HCT116 (cell line): ENCODE measurements at regions not wholly inside any gene's neighbourhood (a gene's known extent, or its start where the extent isn't known, plus 50 kb on each side); places are given as distances from the start of the nearest gene placed in this dataset.

Experiments
- ATAC-seq: fragments of 200-7000 bp; cut with Tn5 transposase; 2 replicates; pipeline ENCODE4 v1.9.1; 2020; ENCODE audit warnings: mild to moderate bottlenecking, moderate library complexity
- BruUV-seq: library from RNA; stranded (reverse); fragments of 400-500 nt; replicated peaks from 2 replicates; lab custom pipeline; 2021; lab: Mats Ljungman, UMichigan
- CTCF ChIA-PET: fragments of 300-600 bp; sonication (Branson Sonifier 250); formaldehyde crosslinking; loops from one replicate; lab custom pipeline; 2021; ENCODE audit warnings: antibody characterized with exemption; lab: Charles Lee
- POLR2A ChIA-PET: fragments of 300-600, 350-600 bp; sonication (Branson Sonifier 250); formaldehyde crosslinking; loops from one replicate; lab custom pipeline; 2021; ENCODE audit warnings: antibody characterized with exemption; lab: Charles Lee
- RAD21 ChIA-PET, 2 experiments: fragments of 300-600 bp; sonication (Branson Sonifier 250); formaldehyde crosslinking; loops; one replicate each; lab custom pipeline; 2023; ENCODE audit warnings: low total read pairs in 2 of 2; ENCODE audit not compliant: uncharacterized antibody in 2 of 2, unreplicated experiment in 2 of 2, low non-redundant PET in 1 of 2; lab: Charles Lee
- DNase-seq: peaks from one replicate; pipeline ENCODE4 v3.0.0-alpha.2; 2010; ENCODE audit warnings: low read depth, low spot score
- H2AFZ ChIP-seq: fragments of 200-600 bp; shearing (Covaris generic), sonication (generic); 2 replicates; pipeline ENCODE4 v1.6.1; 2017; ENCODE audit warnings: low read depth, mixed run types, mixed read lengths, antibody characterized with exemption, low read length; ENCODE audit not compliant: poor library complexity, severe bottlenecking
- H3K27ac ChIP-seq: 2 replicates; pipeline ENCODE4 v1.5.1; 2012; ENCODE audit warnings: low read depth, low read length
- H3K27me3 ChIP-seq: fragments of 200-600 bp; sonication (generic); 2 replicates; pipeline ENCODE4 v1.6.1; 2016; ENCODE audit warnings: mixed run types, low read length, mixed read lengths; ENCODE audit not compliant: insufficient read depth
- H3K36me3 ChIP-seq, 2 experiments: fragments of 200-500 bp in 1 of 2; fragments of 200-600 bp in 1 of 2; sonication (Bioruptor generic) in 1 of 2; sonication (generic) in 1 of 2; 2 replicates each; pipeline versions ENCODE4 v1.5.1 to v1.6.1; 2014 to 2016; ENCODE audit warnings: low read length in 2 of 2, inconsistent platforms in 1 of 2, mixed read lengths in 1 of 2, mixed run types in 1 of 2; ENCODE audit not compliant: insufficient read depth in 2 of 2, control insufficient read depth in 1 of 2
- H3K4me1 ChIP-seq, 2 experiments: fragments of 200-600 bp in 1 of 2; sonication (generic) in 1 of 2; 2 replicates each; pipeline versions ENCODE4 v1.5.1 to v1.6.1; 2012 to 2017; ENCODE audit warnings: low read length in 2 of 2, inconsistent platforms in 1 of 2, mild to moderate bottlenecking in 1 of 2, mixed read lengths in 1 of 2, mixed run types in 1 of 2, moderate library complexity in 1 of 2; ENCODE audit not compliant: insufficient read depth in 2 of 2, control insufficient read depth in 1 of 2
- H3K4me2 ChIP-seq: fragments of 200-600 bp; sonication (generic); 2 replicates; pipeline ENCODE4 v1.6.1; 2017; ENCODE audit warnings: mixed run types, low read length, mixed read lengths
- H3K4me3 ChIP-seq, 2 experiments: fragments of 200-600 bp in 1 of 2; sonication (generic) in 1 of 2; replicated peaks in 1 of 2; 2 replicates each; pipeline ENCODE4 v1.5.1; 2011 to 2016; ENCODE audit warnings: low read length in 2 of 2, control low read depth in 1 of 2, low read depth in 1 of 2, mild to moderate bottlenecking in 1 of 2, mixed read lengths in 1 of 2, mixed run types in 1 of 2
- H3K79me2 ChIP-seq: fragments of 200-600 bp; sonication (generic); 2 replicates; pipeline ENCODE4 v1.6.1; 2017; ENCODE audit warnings: mild to moderate bottlenecking, mixed run types, low read length, moderate library complexity, mixed read lengths; ENCODE audit not compliant: insufficient read depth
- H3K9ac ChIP-seq: fragments of 200-600 bp; sonication (generic); 2 replicates; pipeline ENCODE4 v1.6.1; 2016; ENCODE audit warnings: low read length, mixed read lengths
- H3K9me2 ChIP-seq: fragments of 200-600 bp; sonication (generic), shearing (Covaris generic); 2 replicates; pipeline ENCODE4 v1.6.1; 2017; ENCODE audit warnings: mixed run types, mild to moderate bottlenecking, moderate library complexity; ENCODE audit not compliant: insufficient read depth
- H3K9me3 ChIP-seq, 2 experiments: fragments of 200-500 bp in 1 of 2; fragments of 200-600 bp in 1 of 2; sonication (Bioruptor generic) in 1 of 2; sonication (generic) in 1 of 2; 2 replicates each; pipeline ENCODE4 v1.6.1; 2014 to 2017; ENCODE audit warnings: low read length in 2 of 2, mixed read lengths in 2 of 2, inconsistent platforms in 1 of 2, low read depth in 1 of 2, mild to moderate bottlenecking in 1 of 2, mixed run types in 1 of 2, moderate library complexity in 1 of 2; ENCODE audit not compliant: control insufficient read depth in 1 of 2, insufficient read depth in 1 of 2
- H4K20me1 ChIP-seq: fragments of 200-600 bp; sonication (generic), shearing (Covaris generic); 2 replicates; pipeline ENCODE4 v1.6.1; 2017; ENCODE audit warnings: mixed run types, mild to moderate bottlenecking, moderate library complexity; ENCODE audit not compliant: insufficient read depth
- ATF3 ChIP-seq: IDR thresholded peaks from 2 replicates; pipeline ENCODE4 v1.6.1; 2012
- EZH2 ChIP-seq: fragments of 200-600 bp; sonication (generic); IDR thresholded peaks from 2 replicates; pipeline ENCODE4 v1.6.1; 2017; ENCODE audit warnings: antibody characterized with exemption, mixed run types
- EZH2phosphoT487 ChIP-seq: fragments of 200-600 bp; IDR thresholded peaks from 2 replicates; pipeline ENCODE4 v1.6.1; 2018; ENCODE audit warnings: antibody characterized with exemption, borderline replicate concordance
- MAX ChIP-seq: IDR thresholded peaks from 2 replicates; pipeline ENCODE4 v1.6.1; 2012
- POLR2A ChIP-seq: IDR thresholded peaks from 2 replicates; pipeline ENCODE4 v1.7.0; 2011; ENCODE audit warnings: borderline replicate concordance; ENCODE audit not compliant: insufficient read depth, insufficient read length; ENCODE audit errors: extremely low read depth
- RAD21 ChIP-seq: IDR thresholded peaks from 2 replicates; pipeline ENCODE4 v1.6.1; 2012; ENCODE audit warnings: low read depth, mild to moderate bottlenecking
- SIN3A ChIP-seq: IDR thresholded peaks from 2 replicates; pipeline ENCODE4 v1.6.1; 2012; ENCODE audit warnings: low read depth
- SP1 ChIP-seq: IDR thresholded peaks from 2 replicates; pipeline ENCODE4 v1.6.1; 2012; ENCODE audit warnings: low read depth
- SRF ChIP-seq: IDR thresholded peaks from 2 replicates; pipeline ENCODE4 v1.6.1; 2012; ENCODE audit warnings: low read depth
- YY1 ChIP-seq: IDR thresholded peaks from 2 replicates; pipeline ENCODE4 v1.6.1; 2011; ENCODE audit warnings: low read length, low read depth, moderate library complexity, mild to moderate bottlenecking; ENCODE audit not compliant: insufficient replicate concordance; ENCODE audit errors: extremely low read depth
- ZBTB33 ChIP-seq: IDR thresholded peaks from 2 replicates; pipeline ENCODE4 v1.6.1; 2011; ENCODE audit warnings: mild to moderate bottlenecking, low read length, moderate library complexity; ENCODE audit not compliant: insufficient replicate concordance; ENCODE audit errors: extremely low read depth
- intact Hi-C: fragments of 100-400 bp; cut with micrococcal nuclease; formaldehyde crosslinking; loops from 2 replicates; pipeline ENCODE4 v1.10.0; 2022

- TF ChIP-seq EZH2phosphoT487 (no peak), POLR2A (no peak), SP1 (no peak)
Observed at GRCh38 chr6:44658571-44658970, 271.1 kb downstream of the CDC5L start (continued).

- H3K36me3 ChIP-seq: no peaks in the 10 kb centered on the region
- no peak overlapping the region for H3K4me3 ChIP-seq
- BruUV-seq: no TSS peak
- H3K27ac ChIP-seq: no peak overlapping the region
- POLR2A ChIA-PET: interaction anchor here (1.1 kb wide), 1 partner anchor 9 kb away, joined by 3 read pairs; no protein-coding TSS in a partner anchor
- H3K9ac ChIP-seq: no peak overlapping the region
- H4K20me1 ChIP-seq: no peaks in the 10 kb centered on the region
- no peaks in the 10 kb centered on the region for H3K9me3 ChIP-seq
- CTCF ChIA-PET: interaction anchor here (1.2 to 2.4 kb wide), 3 partner anchors 8 to 1263 kb away, joined by 3 to 8 read pairs (median 6); no protein-coding TSS in a partner anchor
- no peaks in the 10 kb centered on the region for H3K27me3 ChIP-seq
- TF ChIP-seq SIN3A (no peak), EZH2 (no peak), YY1 (no peak), RAD21 (no peak), MAX (no peak), SRF (no peak), ATF3 (no peak), ZBTB33 (no peak)
- H2AFZ ChIP-seq: no peak overlapping the region
- H3K79me2 ChIP-seq: no peaks in the 10 kb centered on the region
- no peak for ATAC-seq
- no peak for DNase-seq
- intact Hi-C loops: no loop called here
- H3K4me1 ChIP-seq: peaks cover 3 to 16% of the 10 kb centered on the region in 2 experiments; a peak in 2 of 4 replicates
- RAD21 ChIA-PET: no interaction called here
- H3K9me2 ChIP-seq: no peaks in the 10 kb centered on the region
- no peak overlapping the region for H3K4me2 ChIP-seq
Observed at GRCh38 chr6:44659726-44660125, 272.2 kb downstream of the CDC5L start.
